HG02973 (cell line): ENCODE measurements at regions not wholly inside any gene's neighbourhood (a gene's known extent, or its start where the extent isn't known, plus 50 kb on each side); places are given as distances from the start of the nearest gene placed in this dataset.

Experiments used
- ATAC-seq: cut with Tn5 transposase; IDR thresholded peaks from one replicate; pipeline ENCODE4 v1.9.1; 2021; ENCODE audit warnings: moderate library complexity; ENCODE audit not compliant: unreplicated experiment

GRCh38 chr18:5646739-5647138 lies 102.9 kb upstream of the EPB41L3 start:
- ATAC-seq, result no peak

GRCh38 chr18:5643288-5643687 lies 99.5 kb upstream of the EPB41L3 start:
- no peak for ATAC-seq

GRCh38 chr18:5640939-5641338 lies 97.1 kb upstream of the EPB41L3 start:
- ATAC-seq, result no peak

GRCh38 chr18:5639131-5639530 lies 95.3 kb upstream of the EPB41L3 start:
- no peak for ATAC-seq

GRCh38 chr18:5632041-5632440 lies 88.2 kb upstream of the EPB41L3 start:
- no peak for ATAC-seq

- no peak for ATAC-seq
Observed at GRCh38 chr18:5630900-5631413, 87.2 kb upstream of the EPB41L3 start.

- ATAC-seq, result peak; percentile 61
Observed at GRCh38 chr18:5630057-5630899, 86.5 kb upstream of the EPB41L3 start.

- no peak for ATAC-seq
Observed at GRCh38 chr18:5628512-5629255, 84.9 kb upstream of the EPB41L3 start.

GRCh38 chr18:5627776-5628511 lies 84.1 kb upstream of the EPB41L3 start:
- ATAC-seq, result no peak

- no peak for ATAC-seq
Observed at GRCh38 chr18:5626130-5626880, 82.5 kb upstream of the EPB41L3 start.

- ATAC-seq, result no peak
Observed at GRCh38 chr18:5625076-5625475, 81.3 kb upstream of the EPB41L3 start.

- no peak for ATAC-seq
Observed at GRCh38 chr18:5622905-5623304, 79.1 kb upstream of the EPB41L3 start.

GRCh38 chr18:5620289-5620688 lies 76.5 kb upstream of the EPB41L3 start:
- no peak for ATAC-seq

- ATAC-seq, result no peak
Observed at GRCh38 chr18:5619376-5619775, 75.6 kb upstream of the EPB41L3 start.

- ATAC-seq, result no peak
Observed at GRCh38 chr18:5618047-5618688, 74.4 kb upstream of the EPB41L3 start.

- no peak for ATAC-seq
Observed at GRCh38 chr18:5611221-5611620, 67.4 kb upstream of the EPB41L3 start.

GRCh38 chr18:5608846-5609245 lies 65.0 kb upstream of the EPB41L3 start:
- ATAC-seq, result no peak

- no peak for ATAC-seq
Observed at GRCh38 chr18:5606951-5607350, 63.2 kb upstream of the EPB41L3 start.

- ATAC-seq, result no peak
Observed at GRCh38 chr18:5604778-5605177, 61.0 kb upstream of the EPB41L3 start.

- ATAC-seq, result no peak
Observed at GRCh38 chr18:5603153-5603552, 59.4 kb upstream of the EPB41L3 start.
